ENCODE measurements at regions not wholly inside any gene's neighbourhood (a gene's known extent, or its start where the extent isn't known, plus 50 kb on each side); places are given as distances from the start of the nearest gene placed in this dataset.

DNA sequence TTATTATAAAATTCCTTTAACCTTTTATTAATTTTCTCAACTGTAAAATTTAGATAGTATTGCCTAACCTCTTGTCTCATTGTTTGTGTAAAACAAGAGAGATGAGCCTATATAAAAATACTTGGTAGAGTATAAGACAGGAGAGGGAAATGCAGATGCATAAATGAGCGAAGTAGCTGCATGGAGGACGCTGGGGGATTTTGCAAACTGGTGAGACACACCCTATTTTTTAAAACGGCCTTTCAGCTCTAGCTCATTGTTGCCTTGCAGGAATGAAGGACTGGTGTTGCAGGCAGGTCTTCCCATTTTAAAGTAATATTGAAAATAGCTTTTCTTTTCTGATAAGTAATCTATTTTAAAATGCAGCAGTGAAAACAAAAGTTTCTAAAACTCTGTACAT lies 435.3 kb upstream of the HNRNPA3 start:
- no peak overlapping the region for H3K27ac Mint-ChIP-seq (ENCODE audit: unreplicated experiment)
- peaks cover 8% of the 10 kb centered on the region for H3K9me3 Mint-ChIP-seq (ENCODE audit: low read depth, unreplicated experiment)
- no peaks in the 10 kb centered on the region for H3K36me3 Mint-ChIP-seq (ENCODE audit: insufficient read depth, unreplicated experiment)
- no TSS peak for BruUV-seq (replicated peaks)
- CTCF ChIA-PET: no interaction called here
- no peak for DNase-seq
- H3K27me3 Mint-ChIP-seq (ENCODE audit: unreplicated experiment): peaks cover 18% of the 10 kb centered on the region
- H3K4me3 Mint-ChIP-seq (ENCODE audit: low read depth, unreplicated experiment): no peak overlapping the region
- no peaks in the 10 kb centered on the region for H3K4me1 Mint-ChIP-seq (ENCODE audit: low read depth, unreplicated experiment)
- intact Hi-C loops (cut with micrococcal nuclease; ENCODE audit: unreplicated experiment): no loop called here
- TF ChIP-seq, protein P1, sequence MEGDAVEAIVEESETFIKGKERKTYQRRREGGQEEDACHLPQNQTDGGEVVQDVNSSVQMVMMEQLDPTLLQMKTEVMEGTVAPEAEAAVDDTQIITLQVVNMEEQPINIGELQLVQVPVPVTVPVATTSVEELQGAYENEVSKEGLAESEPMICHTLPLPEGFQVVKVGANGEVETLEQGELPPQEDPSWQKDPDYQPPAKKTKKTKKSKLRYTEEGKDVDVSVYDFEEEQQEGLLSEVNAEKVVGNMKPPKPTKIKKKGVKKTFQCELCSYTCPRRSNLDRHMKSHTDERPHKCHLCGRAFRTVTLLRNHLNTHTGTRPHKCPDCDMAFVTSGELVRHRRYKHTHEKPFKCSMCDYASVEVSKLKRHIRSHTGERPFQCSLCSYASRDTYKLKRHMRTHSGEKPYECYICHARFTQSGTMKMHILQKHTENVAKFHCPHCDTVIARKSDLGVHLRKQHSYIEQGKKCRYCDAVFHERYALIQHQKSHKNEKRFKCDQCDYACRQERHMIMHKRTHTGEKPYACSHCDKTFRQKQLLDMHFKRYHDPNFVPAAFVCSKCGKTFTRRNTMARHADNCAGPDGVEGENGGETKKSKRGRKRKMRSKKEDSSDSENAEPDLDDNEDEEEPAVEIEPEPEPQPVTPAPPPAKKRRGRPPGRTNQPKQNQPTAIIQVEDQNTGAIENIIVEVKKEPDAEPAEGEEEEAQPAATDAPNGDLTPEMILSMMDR (IDR thresholded peaks at IDR 0.05; ENCODE audit: unreplicated experiment): no peak

DNA sequence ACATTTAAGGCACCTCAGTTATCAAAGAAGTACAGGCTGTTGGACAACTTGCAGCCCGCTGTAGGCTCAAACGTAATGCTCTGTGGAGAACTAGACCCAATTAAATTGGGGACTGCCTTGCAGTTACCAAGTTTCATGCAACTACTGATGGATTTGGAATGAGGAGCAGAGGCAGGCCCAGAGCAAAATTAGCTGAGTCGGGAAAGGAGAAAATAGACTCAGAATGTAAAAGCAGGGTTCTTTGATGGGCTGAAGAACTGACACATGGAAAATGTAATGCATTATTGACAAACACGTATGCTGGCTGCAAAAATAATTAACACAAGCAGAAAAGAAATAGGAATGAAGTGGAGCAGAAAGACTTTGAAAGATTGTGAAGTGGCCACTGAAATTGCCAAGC lies 432.7 kb upstream of the HNRNPA3 start:
- Mint-ChIP-seq H3K27me3 (ENCODE audit: unreplicated experiment) (peaks cover 11% of the 10 kb centered on the region), H3K4me3 (ENCODE audit: low read depth, unreplicated experiment) (no peak overlapping the region), H3K36me3 (ENCODE audit: insufficient read depth, unreplicated experiment) (no peaks in the 10 kb centered on the region), H3K27ac (ENCODE audit: unreplicated experiment) (no peak overlapping the region), H3K9me3 (ENCODE audit: low read depth, unreplicated experiment) (peaks cover 6% of the 10 kb centered on the region), H3K4me1 (ENCODE audit: low read depth, unreplicated experiment) (no peaks in the 10 kb centered on the region)
- intact Hi-C loops (cut with micrococcal nuclease; ENCODE audit: unreplicated experiment): no loop called here
- BruUV-seq (replicated peaks): no TSS peak
- TF ChIP-seq, protein P1 (IDR thresholded peaks at IDR 0.05; ENCODE audit: unreplicated experiment): no peak
- DNase-seq: no peak
- CTCF ChIA-PET: no interaction called here

DNA sequence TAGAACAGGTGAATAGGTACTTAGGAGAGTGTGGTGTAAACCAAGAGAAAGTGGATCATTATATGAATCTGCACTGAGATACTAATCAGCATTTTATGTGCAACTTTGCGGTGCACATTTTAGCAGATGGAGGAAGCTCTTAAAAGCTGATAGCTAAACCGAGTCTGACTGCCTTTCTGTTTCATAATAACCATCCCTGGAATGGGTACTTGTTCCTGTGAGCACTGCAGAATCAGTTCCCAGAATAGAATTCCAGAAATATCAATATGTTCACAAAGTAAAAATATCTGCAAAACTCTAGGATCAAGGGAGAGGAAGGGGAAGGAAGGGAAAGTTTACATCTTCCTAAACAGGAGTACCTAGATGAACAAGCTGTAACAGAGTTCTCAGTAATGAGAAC lies 432.2 kb upstream of the HNRNPA3 start:
- no TSS peak for BruUV-seq (replicated peaks)
- TF ChIP-seq, protein P1 (IDR thresholded peaks at IDR 0.05; ENCODE audit: unreplicated experiment): no peak
- no peaks in the 10 kb centered on the region for H3K4me1 Mint-ChIP-seq (ENCODE audit: low read depth, unreplicated experiment)
- CTCF ChIA-PET: no interaction called here
- no peaks in the 10 kb centered on the region for H3K36me3 Mint-ChIP-seq (ENCODE audit: insufficient read depth, unreplicated experiment)
- DNase-seq: no peak
- peaks cover 15% of the 10 kb centered on the region for H3K27me3 Mint-ChIP-seq (ENCODE audit: unreplicated experiment)
- H3K9me3 Mint-ChIP-seq (ENCODE audit: low read depth, unreplicated experiment): peaks cover 4% of the 10 kb centered on the region
- H3K27ac Mint-ChIP-seq (ENCODE audit: unreplicated experiment): no peak overlapping the region
- intact Hi-C loops (cut with micrococcal nuclease; ENCODE audit: unreplicated experiment): no loop called here
- no peak overlapping the region for H3K4me3 Mint-ChIP-seq (ENCODE audit: low read depth, unreplicated experiment)

DNA sequence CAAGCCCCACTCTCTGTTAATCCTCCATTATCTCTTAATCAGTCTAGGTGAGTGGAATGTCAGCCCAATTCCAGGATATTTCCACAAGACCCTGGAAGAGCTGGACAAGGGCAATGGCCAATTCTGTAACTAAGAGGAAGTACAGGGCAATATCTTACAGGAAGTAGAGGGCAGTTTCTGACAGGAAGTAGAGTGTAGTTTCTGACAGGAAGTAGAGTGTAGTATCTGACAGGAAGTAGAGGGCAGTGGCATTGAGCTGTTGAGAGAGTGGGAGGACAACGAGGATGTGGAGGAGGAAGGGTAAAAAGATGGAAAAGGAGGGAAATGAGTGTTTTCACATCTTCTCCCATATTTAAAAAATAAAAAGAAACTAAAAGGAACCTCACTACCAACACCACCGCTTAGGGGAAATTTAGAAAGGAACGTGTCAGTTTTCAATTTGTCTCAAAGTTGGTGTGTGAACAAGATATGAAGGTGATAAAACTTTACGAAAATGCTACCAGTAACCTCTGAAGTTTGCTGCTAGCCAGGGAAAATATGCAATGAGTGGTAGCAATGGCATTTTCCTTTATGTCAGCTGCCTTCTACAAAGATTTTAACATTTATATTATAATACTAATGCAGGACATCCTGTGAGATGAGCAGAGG lies 430.9 kb upstream of the HNRNPA3 start:
- H3K27ac Mint-ChIP-seq (ENCODE audit: unreplicated experiment): no peak overlapping the region
- CTCF ChIA-PET: no interaction called here
- no peak overlapping the region for H3K4me3 Mint-ChIP-seq (ENCODE audit: low read depth, unreplicated experiment)
- no peaks in the 10 kb centered on the region for H3K36me3 Mint-ChIP-seq (ENCODE audit: insufficient read depth, unreplicated experiment)
- DNase-seq: no peak
- BruUV-seq (replicated peaks): no TSS peak
- no peaks in the 10 kb centered on the region for H3K4me1 Mint-ChIP-seq (ENCODE audit: low read depth, unreplicated experiment)
- peaks cover 15% of the 10 kb centered on the region for H3K27me3 Mint-ChIP-seq (ENCODE audit: unreplicated experiment)
- TF ChIP-seq, protein P1 (IDR thresholded peaks at IDR 0.05; ENCODE audit: unreplicated experiment): no peak
- intact Hi-C loops (cut with micrococcal nuclease; ENCODE audit: unreplicated experiment): no loop called here
- H3K9me3 Mint-ChIP-seq (ENCODE audit: low read depth, unreplicated experiment): peaks cover 4% of the 10 kb centered on the region

All from Calu3 (cell line).